SK-N-SH (cell line): ENCODE measurements at regions not wholly inside any gene's neighbourhood (a gene's known extent, or its start where the extent isn't known, plus 50 kb on each side); places are given as distances from the start of the nearest gene placed in this dataset.

Experiments used
- CTCF ChIA-PET: fragments of 300-600, 350-600 bp; formaldehyde crosslinking; extraction: SDS; loops from one replicate; lab custom pipeline; 2021; lab: Yijun Ruan, JAX
- POLR2A ChIA-PET: fragments of 350-600 bp; sonication (Branson Sonifier 250); formaldehyde crosslinking; extraction: SDS; loops from one replicate; lab custom pipeline; 2020; ENCODE audit warnings: antibody characterized with exemption, inconsistent platforms; lab: Yijun Ruan, JAX
- DNase-seq: peaks from one replicate; pipeline ENCODE4 v3.0.0; 2012
- H2AFZ ChIP-seq: fragments of 200-600 bp; sonication (generic); 2 replicates; pipeline ENCODE4 v1.8.1; 2016; ENCODE audit warnings: antibody characterized with exemption, mild to moderate bottlenecking, low read depth
- H3F3A ChIP-seq: fragments of 200-600 bp; sonication (generic); replicated peaks from 2 replicates; pipeline ENCODE3; 2016; ENCODE audit warnings: antibody characterized with exemption, mild to moderate bottlenecking; ENCODE audit not compliant: insufficient read depth
- H3K27ac ChIP-seq, 2 experiments: fragments of 200-500 bp in 1 of 2; fragments of 200-600 bp in 1 of 2; sonication (Bioruptor generic) in 1 of 2; sonication (generic), shearing (Covaris generic) in 1 of 2; 2 replicates each; pipeline versions ENCODE4 v1.5.1 to v1.6.1; 2014 to 2016; ENCODE audit warnings: low read depth in 2 of 2, inconsistent platforms in 1 of 2, low read length in 1 of 2, mild to moderate bottlenecking in 1 of 2, mixed read lengths in 1 of 2
- H3K27me3 ChIP-seq: fragments of 200-600 bp; sonication (generic), shearing (Covaris generic); 2 replicates; pipeline ENCODE4 v1.6.1; 2016; ENCODE audit warnings: mixed run types; ENCODE audit not compliant: insufficient read depth
- H3K36me3 ChIP-seq, 2 experiments: fragments of 200-500 bp in 1 of 2; fragments of 200-600 bp in 1 of 2; sonication (Bioruptor generic) in 1 of 2; sonication (generic) in 1 of 2; replicated peaks in 1 of 2; 2 replicates each; pipeline versions ENCODE3 to v1.5.1; 2014 to 2016; ENCODE audit warnings: low read length in 1 of 2, mild to moderate bottlenecking in 1 of 2; ENCODE audit not compliant: insufficient read depth in 2 of 2, control insufficient read depth in 1 of 2
- H3K4me1 ChIP-seq, 2 experiments: fragments of 200-500 bp in 1 of 2; fragments of 200-600 bp in 1 of 2; sonication (Bioruptor generic) in 1 of 2; sonication (generic), shearing (Covaris generic) in 1 of 2; 2 replicates each; pipeline versions ENCODE4 v1.5.1 to v1.6.1; 2014 to 2016; ENCODE audit warnings: low read depth in 1 of 2, low read length in 1 of 2, mixed run types in 1 of 2; ENCODE audit not compliant: insufficient read depth in 2 of 2, control insufficient read depth in 1 of 2
- H3K4me2 ChIP-seq: fragments of 200-600 bp; sonication (generic), shearing (Covaris generic); 2 replicates; pipeline ENCODE4 v1.6.1; 2017; ENCODE audit warnings: mixed run types
- H3K4me3 ChIP-seq, 2 experiments: fragments of 200-500 bp in 1 of 2; fragments of 200-600 bp in 1 of 2; sonication (Bioruptor generic) in 1 of 2; sonication (generic), shearing (Covaris generic) in 1 of 2; 2 replicates each; pipeline versions ENCODE4 v1.5.1 to v1.8.1; 2014 to 2016; ENCODE audit warnings: low read depth in 2 of 2, inconsistent platforms in 1 of 2, low read length in 1 of 2, mild to moderate bottlenecking in 1 of 2, mixed read lengths in 1 of 2, moderate library complexity in 1 of 2
- H3K79me2 ChIP-seq: fragments of 200-600 bp; sonication (generic); 2 replicates; pipeline ENCODE4 v1.8.1; 2017; ENCODE audit warnings: mild to moderate bottlenecking; ENCODE audit not compliant: insufficient read depth
- H3K9ac ChIP-seq: fragments of 200-600 bp; sonication (generic); 2 replicates; pipeline ENCODE4 v1.6.1; 2017; ENCODE audit warnings: mixed run types
- H3K9me2 ChIP-seq: fragments of 200-600 bp; sonication (generic); 2 replicates; pipeline ENCODE4 v1.6.1; 2017; ENCODE audit warnings: mixed run types
- H3K9me3 ChIP-seq: fragments of 200-600 bp; sonication (generic); 2 replicates; pipeline ENCODE4 v1.6.1; 2017; ENCODE audit warnings: mixed run types, mild to moderate bottlenecking, moderate library complexity
- H4K20me1 ChIP-seq: fragments of 200-600 bp; sonication (generic); 2 replicates; pipeline ENCODE4 v1.6.1; 2017; ENCODE audit warnings: mild to moderate bottlenecking, mixed run types; ENCODE audit not compliant: insufficient read depth
- CHD2 ChIP-seq: fragments of 150-350 bp; IDR thresholded peaks from 2 replicates; pipeline ENCODE4 v1.6.1; 2018; ENCODE audit warnings: low read length; ENCODE audit not compliant: partially characterized antibody
- ELF1 ChIP-seq: IDR thresholded peaks from 2 replicates; pipeline ENCODE4 v1.4.0; 2012
- EZH2phosphoT487 ChIP-seq: fragments of 200-600 bp; sonication (generic); IDR thresholded peaks from 2 replicates; pipeline ENCODE4 v1.6.1; 2017; ENCODE audit warnings: low read depth, mixed run types, mild to moderate bottlenecking, antibody characterized with exemption, moderate library complexity, borderline replicate concordance
- FOSL2 ChIP-seq: IDR thresholded peaks from 2 replicates; pipeline ENCODE4 v1.4.0; 2012; ENCODE audit warnings: low read depth, mild to moderate bottlenecking, moderate library complexity, borderline replicate concordance
- MEF2A ChIP-seq: IDR thresholded peaks from 2 replicates; pipeline ENCODE4 v1.4.0; 2012; ENCODE audit warnings: low read depth, borderline replicate concordance
- NRF1 ChIP-seq: IDR thresholded peaks from 2 replicates; pipeline ENCODE4 v1.6.1; 2012; ENCODE audit warnings: low read depth, mild to moderate bottlenecking, low read length
- PBX3 ChIP-seq: IDR thresholded peaks from 2 replicates; pipeline ENCODE4; 2012
- POLR2AphosphoS5 ChIP-seq: IDR thresholded peaks from 2 replicates; pipeline ENCODE4 v1.6.1; 2012; ENCODE audit warnings: low read depth, low read length
- RCOR1 ChIP-seq: fragments of 150-350 bp; IDR thresholded peaks from 2 replicates; pipeline ENCODE4 v1.6.1; 2017; ENCODE audit warnings: antibody characterized with exemption, low read length
- RXRA ChIP-seq: IDR thresholded peaks from 2 replicates; pipeline ENCODE4 v1.4.0; 2012; ENCODE audit warnings: low read depth, mild to moderate bottlenecking, borderline replicate concordance
- SMC3 ChIP-seq: IDR thresholded peaks from 2 replicates; pipeline ENCODE4 v1.6.1; 2012; ENCODE audit warnings: low read depth, low read length, improper control_type of control experiment
- USF2 ChIP-seq: fragments of 150-350 bp; IDR thresholded peaks from 2 replicates; pipeline ENCODE4 v1.6.1; 2017; ENCODE audit warnings: antibody characterized with exemption, low read length, low read depth, borderline replicate concordance
- WGBS: methylation state at CpG from one replicate; pipeline ENCODE4 v1.1.6; 2017; ENCODE audit warnings: low lambda C conversion rate; 5-methylcytosine and 5-hydroxymethylcytosine counted together
- TF ChIP-seq, protein P1 (sequence below): IDR thresholded peaks from 2 replicates; pipeline ENCODE4 v1.4.0; 2012; ENCODE audit warnings: low read depth
- TF ChIP-seq, protein P2 (sequence below): IDR thresholded peaks from 2 replicates; pipeline ENCODE4 v1.4.0; 2012; ENCODE audit warnings: low read depth, borderline replicate concordance
- TF ChIP-seq, protein P3 (sequence below): fragments of 150-350 bp; IDR thresholded peaks from 2 replicates; pipeline ENCODE4 v1.6.1; 2016; ENCODE audit warnings: mild to moderate bottlenecking, low read depth, low read length

DNA sequence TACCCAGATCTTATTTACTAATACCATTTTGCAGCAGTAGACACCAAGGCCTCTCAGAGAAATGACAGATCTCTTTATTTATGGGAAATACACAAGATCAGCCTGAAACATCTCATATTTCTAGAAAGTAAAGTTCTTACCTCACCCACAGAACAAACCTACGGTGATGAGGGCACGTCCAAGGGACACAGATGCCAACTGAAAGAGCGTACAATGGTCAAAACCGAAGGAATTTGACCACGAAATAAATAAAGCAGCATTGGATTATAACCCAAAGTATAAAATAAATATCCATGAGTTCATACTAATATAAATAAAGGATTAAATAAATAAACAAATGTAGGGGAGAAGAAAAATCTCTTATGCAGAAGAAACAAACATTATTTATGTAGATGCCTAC lies 747.0 kb downstream of the TNS3 start:
- no peak for DNase-seq
- no peaks in the 10 kb centered on the region for H4K20me1 ChIP-seq
- ChIA-PET POLR2A (no interaction called here), CTCF (interaction anchor here (1.4 kb wide), 1 partner anchor 17 kb away, joined by 3 read pairs; no protein-coding TSS in a partner anchor)
- no peak overlapping the region for H3K27ac ChIP-seq
- H3K4me3 ChIP-seq, result no peak overlapping the region
- TF ChIP-seq USF2, result no peak
- TF ChIP-seq POLR2AphosphoS5, result no peak
- TF ChIP-seq RXRA, result no peak
- no peak for TF ChIP-seq SMC3
- no peak for TF ChIP-seq EZH2phosphoT487
- TF ChIP-seq, protein P1, sequence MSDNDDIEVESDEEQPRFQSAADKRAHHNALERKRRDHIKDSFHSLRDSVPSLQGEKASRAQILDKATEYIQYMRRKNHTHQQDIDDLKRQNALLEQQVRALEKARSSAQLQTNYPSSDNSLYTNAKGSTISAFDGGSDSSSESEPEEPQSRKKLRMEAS, result no peak
- TF ChIP-seq ELF1, result no peak
- no peak for TF ChIP-seq MEF2A
- TF ChIP-seq CHD2, result no peak
- TF ChIP-seq, protein P2, sequence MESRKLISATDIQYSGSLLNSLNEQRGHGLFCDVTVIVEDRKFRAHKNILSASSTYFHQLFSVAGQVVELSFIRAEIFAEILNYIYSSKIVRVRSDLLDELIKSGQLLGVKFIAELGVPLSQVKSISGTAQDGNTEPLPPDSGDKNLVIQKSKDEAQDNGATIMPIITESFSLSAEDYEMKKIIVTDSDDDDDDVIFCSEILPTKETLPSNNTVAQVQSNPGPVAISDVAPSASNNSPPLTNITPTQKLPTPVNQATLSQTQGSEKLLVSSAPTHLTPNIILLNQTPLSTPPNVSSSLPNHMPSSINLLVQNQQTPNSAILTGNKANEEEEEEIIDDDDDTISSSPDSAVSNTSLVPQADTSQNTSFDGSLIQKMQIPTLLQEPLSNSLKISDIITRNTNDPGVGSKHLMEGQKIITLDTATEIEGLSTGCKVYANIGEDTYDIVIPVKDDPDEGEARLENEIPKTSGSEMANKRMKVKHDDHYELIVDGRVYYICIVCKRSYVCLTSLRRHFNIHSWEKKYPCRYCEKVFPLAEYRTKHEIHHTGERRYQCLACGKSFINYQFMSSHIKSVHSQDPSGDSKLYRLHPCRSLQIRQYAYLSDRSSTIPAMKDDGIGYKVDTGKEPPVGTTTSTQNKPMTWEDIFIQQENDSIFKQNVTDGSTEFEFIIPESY, result no peak
- no peak for TF ChIP-seq FOSL2
- no peak for TF ChIP-seq NRF1
- H3K79me2 ChIP-seq, result no peaks in the 10 kb centered on the region
- no peak overlapping the region for H3K4me2 ChIP-seq
- H3K9ac ChIP-seq, result no peak overlapping the region
- peaks cover 10% of the 10 kb centered on the region for H3K9me3 ChIP-seq
- no peak overlapping the region for H2AFZ ChIP-seq
- H3K36me3 ChIP-seq, result no peaks in the 10 kb centered on the region
- no peaks in the 10 kb centered on the region for H3K4me1 ChIP-seq
- H3K27me3 ChIP-seq, result no peaks in the 10 kb centered on the region
- no peaks in the 10 kb centered on the region for H3K9me2 ChIP-seq
- WGBS, result 72% methylated on average over 5 of the region's 5 CpGs
- H3F3A ChIP-seq, result peaks cover 4% of the 10 kb centered on the region

- CTCF ChIA-PET, result interaction anchor here (1.4 kb wide), 2 partner anchors 11 to 915 kb away, joined by 3 to 4 read pairs; no protein-coding TSS in a partner anchor
- WGBS, result 89% methylated on average over 1 of the region's 1 CpG
- POLR2A ChIA-PET, result no interaction called here
- no peak for DNase-seq
- Histone ChIP-seq H3K9me2 (no peaks in the 10 kb centered on the region), H4K20me1 (no peaks in the 10 kb centered on the region), H3K79me2 (no peaks in the 10 kb centered on the region)
- TF ChIP-seq, protein P3, sequence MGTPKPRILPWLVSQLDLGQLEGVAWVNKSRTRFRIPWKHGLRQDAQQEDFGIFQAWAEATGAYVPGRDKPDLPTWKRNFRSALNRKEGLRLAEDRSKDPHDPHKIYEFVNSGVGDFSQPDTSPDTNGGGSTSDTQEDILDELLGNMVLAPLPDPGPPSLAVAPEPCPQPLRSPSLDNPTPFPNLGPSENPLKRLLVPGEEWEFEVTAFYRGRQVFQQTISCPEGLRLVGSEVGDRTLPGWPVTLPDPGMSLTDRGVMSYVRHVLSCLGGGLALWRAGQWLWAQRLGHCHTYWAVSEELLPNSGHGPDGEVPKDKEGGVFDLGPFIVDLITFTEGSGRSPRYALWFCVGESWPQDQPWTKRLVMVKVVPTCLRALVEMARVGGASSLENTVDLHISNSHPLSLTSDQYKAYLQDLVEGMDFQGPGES, result no peak
- TF ChIP-seq PBX3 (no peak), RCOR1 (no peak)
- TF ChIP-seq, all 33 proteins: peak for 0
- Histone ChIP-seq H3K9me3 (peaks cover 12% of the 10 kb centered on the region; the same call in 1 of the 2 replicates), H3K36me3 (no peaks in the 10 kb centered on the region), H3K9ac (no peak overlapping the region), H2AFZ (no peak overlapping the region), H3K4me2 (no peak overlapping the region), H3F3A (peaks cover 4% of the 10 kb centered on the region), H3K27ac (no peak overlapping the region), H3K27me3 (no peaks in the 10 kb centered on the region), H3K4me1 (no peaks in the 10 kb centered on the region), H3K4me3 (no peak overlapping the region)
Measured at GRCh38 chr7:46833197-46833596, 748.7 kb downstream of the TNS3 start.
